ENCODE measurements at regions not wholly inside any gene's neighbourhood (a gene's known extent, or its start where the extent isn't known, plus 50 kb on each side); places are given as distances from the start of the nearest gene placed in this dataset.

DNA sequence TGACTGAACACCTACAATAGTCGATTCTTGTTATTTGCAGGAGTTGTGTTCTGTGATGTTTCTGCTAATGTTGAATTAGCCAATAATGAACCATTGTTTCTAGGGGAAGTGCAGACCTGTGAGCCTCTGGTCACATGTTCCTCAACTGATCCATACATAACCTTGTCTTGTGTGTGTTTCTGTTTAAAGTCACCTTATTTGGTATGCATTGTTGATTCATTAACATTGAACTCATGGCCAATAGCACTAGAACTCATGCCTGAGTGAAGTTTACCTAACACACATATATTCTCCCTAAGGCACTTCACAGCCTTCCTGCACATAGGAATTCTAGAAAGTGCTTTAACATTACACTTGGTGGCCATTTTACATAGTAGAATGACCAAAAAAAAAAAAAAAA lies 271.8 kb upstream of the PLET1 start (continued):
- TF ChIP-seq CHD7 (IDR thresholded peaks at IDR 0.05; ENCODE audit: insufficient replicate concordance, low read length) (no peak), SP2 (IDR thresholded peaks at IDR 0.05; ENCODE audit: low read length) (no peak), EGR1 (IDR thresholded peaks at IDR 0.05; ENCODE audit: borderline replicate concordance, low read depth, low read length) (no peak), NRF1 (IDR thresholded peaks at IDR 0.05; ENCODE audit: low read depth, low read length) (no peak), E2F6 (IDR thresholded peaks at IDR 0.05) (no peak), SIRT6 (IDR thresholded peaks at IDR 0.05; ENCODE audit: low read length) (no peak), RNF2 (IDR thresholded peaks at IDR 0.05; ENCODE audit: borderline replicate concordance, low read depth, low read length, missing control alignments, poor library complexity, severe bottlenecking) (no peak), MAX (IDR thresholded peaks at IDR 0.05) (no peak), MAFK (IDR thresholded peaks at IDR 0.05; ENCODE audit: low read depth, low read length) (no peak), SIX5 (IDR thresholded peaks at IDR 0.05; ENCODE audit: low read depth, low read length) (no peak), BACH1 (IDR thresholded peaks at IDR 0.05; ENCODE audit: low read length) (no peak), JUND (IDR thresholded peaks at IDR 0.05; ENCODE audit: low read length) (no peak)

Data from H1 (cell line).